ENCODE measurements at regions not wholly inside any gene's neighbourhood (a gene's known extent, or its start where the extent isn't known, plus 50 kb on each side); places are given as distances from the start of the nearest gene placed in this dataset.
"Not testable (repeated sequence)": the region's sequence is repeated elsewhere in the genome, so short reads cannot be mapped to it uniquely, and the experiment has no call there.

- Mint-ChIP-seq H3K27ac (ENCODE audit: unreplicated experiment) (no peak overlapping the region), H3K4me3 (ENCODE audit: unreplicated experiment) (no peak overlapping the region), H3K4me1 (ENCODE audit: unreplicated experiment) (no peaks in the 10 kb centered on the region), H3K27me3 (ENCODE audit: unreplicated experiment) (no peaks in the 10 kb centered on the region), H3K36me3 (ENCODE audit: unreplicated experiment) (no peaks in the 10 kb centered on the region), H3K9me3 (ENCODE audit: unreplicated experiment) (peaks cover 15% of the 10 kb centered on the region)
- DNase-seq (ENCODE audit: extremely low spot score, unreplicated experiment) = no peak
- no peak for TF ChIP-seq CTCF (IDR thresholded peaks at IDR 0.05)
These were observed 108.8 kb upstream of the KCNK1 start for GRCh38 chr1:233505130-233505529.

DNA sequence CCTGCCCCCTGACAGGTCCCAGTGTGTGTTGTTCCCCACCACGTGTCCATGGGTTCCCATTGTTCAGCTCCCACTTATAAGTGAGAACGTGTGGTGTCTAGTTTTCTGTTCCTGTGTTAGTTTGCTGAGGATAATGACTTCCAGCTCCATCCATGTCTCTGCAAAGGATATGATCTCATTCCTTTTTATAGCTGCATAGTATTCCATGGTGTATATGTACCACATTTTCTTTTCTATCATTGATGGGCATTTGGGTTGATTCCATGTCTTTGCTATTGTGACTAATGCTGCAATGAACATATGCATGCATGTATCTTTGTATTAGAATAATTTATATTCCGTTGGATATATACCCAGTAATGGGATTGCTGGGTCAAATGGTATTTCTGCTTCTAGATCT lies 108.0 kb upstream of the KCNK1 start:
- H3K4me1 Mint-ChIP-seq (ENCODE audit: unreplicated experiment); H3K4me3 Mint-ChIP-seq (ENCODE audit: unreplicated experiment); DNase-seq (ENCODE audit: extremely low spot score, unreplicated experiment); H3K27ac Mint-ChIP-seq (ENCODE audit: unreplicated experiment); H3K27me3 Mint-ChIP-seq (ENCODE audit: unreplicated experiment); H3K36me3 Mint-ChIP-seq (ENCODE audit: unreplicated experiment): not testable (repeated sequence)
- H3K9me3 Mint-ChIP-seq (ENCODE audit: unreplicated experiment) = peaks cover 15% of the 10 kb centered on the region

- DNase-seq (ENCODE audit: extremely low spot score, unreplicated experiment) = no peak
- H3K27ac Mint-ChIP-seq (ENCODE audit: unreplicated experiment) = no peak overlapping the region
- TF ChIP-seq CTCF (IDR thresholded peaks at IDR 0.05) = no peak
- no peaks in the 10 kb centered on the region for H3K4me1 Mint-ChIP-seq (ENCODE audit: unreplicated experiment)
- no peak overlapping the region for H3K4me3 Mint-ChIP-seq (ENCODE audit: unreplicated experiment)
- H3K36me3 Mint-ChIP-seq (ENCODE audit: unreplicated experiment) = no peaks in the 10 kb centered on the region
- peaks cover 20% of the 10 kb centered on the region for H3K9me3 Mint-ChIP-seq (ENCODE audit: unreplicated experiment)
- no peaks in the 10 kb centered on the region for H3K27me3 Mint-ChIP-seq (ENCODE audit: unreplicated experiment)
These were observed 104.4 kb upstream of the KCNK1 start for GRCh38 chr1:233509526-233509925.

DNA sequence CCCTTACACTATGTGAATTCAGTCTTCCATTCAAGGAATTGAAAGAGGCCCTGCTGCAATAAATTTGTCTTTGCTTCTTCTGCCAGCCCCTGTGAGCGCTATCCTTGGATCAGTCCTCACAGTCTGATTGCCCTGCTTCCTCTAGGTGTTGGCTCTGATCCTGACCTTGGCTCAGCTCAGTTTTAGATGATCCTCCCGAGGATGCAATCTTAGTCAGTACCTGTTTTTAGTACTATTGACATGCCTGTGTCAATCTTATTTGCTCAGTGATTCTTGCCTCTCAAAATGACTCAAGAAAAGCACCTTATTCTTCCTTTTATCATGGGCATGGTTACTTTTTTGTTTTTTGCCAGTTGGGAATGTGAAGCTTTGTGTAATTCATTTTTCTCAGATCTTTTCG lies 101.4 kb upstream of the KCNK1 start:
- TF ChIP-seq CTCF (IDR thresholded peaks at IDR 0.05) = no peak
- Mint-ChIP-seq H3K4me1 (ENCODE audit: unreplicated experiment) (no peaks in the 10 kb centered on the region), H3K27ac (ENCODE audit: unreplicated experiment) (no peak overlapping the region), H3K4me3 (ENCODE audit: unreplicated experiment) (no peak overlapping the region), H3K9me3 (ENCODE audit: unreplicated experiment) (peaks cover 4% of the 10 kb centered on the region), H3K27me3 (ENCODE audit: unreplicated experiment) (no peaks in the 10 kb centered on the region), H3K36me3 (ENCODE audit: unreplicated experiment) (no peaks in the 10 kb centered on the region)
- no peak for DNase-seq (ENCODE audit: extremely low spot score, unreplicated experiment)

DNA sequence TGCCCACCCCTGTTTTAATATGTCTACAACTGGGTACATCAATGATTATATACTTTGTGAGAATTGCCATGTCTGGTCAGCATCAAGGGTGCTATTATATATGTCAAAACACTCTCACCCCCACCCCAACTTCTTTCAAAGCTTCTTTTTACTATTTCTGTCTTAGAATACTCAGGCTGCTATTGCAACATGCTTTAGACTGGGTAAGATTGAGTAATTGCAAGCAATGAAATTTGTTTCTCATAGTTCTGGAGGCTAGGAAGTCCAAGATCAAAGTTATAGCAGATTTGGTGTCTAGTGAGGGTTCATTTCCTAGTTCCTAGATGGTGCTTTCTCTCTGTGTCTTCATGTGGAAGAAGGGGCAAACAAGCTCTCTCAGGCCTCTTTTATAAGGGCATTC lies 100.5 kb upstream of the KCNK1 start:
- no peak overlapping the region for H3K27ac Mint-ChIP-seq (ENCODE audit: unreplicated experiment)
- peaks cover 4% of the 10 kb centered on the region for H3K9me3 Mint-ChIP-seq (ENCODE audit: unreplicated experiment)
- no peaks in the 10 kb centered on the region for H3K4me1 Mint-ChIP-seq (ENCODE audit: unreplicated experiment)
- H3K4me3 Mint-ChIP-seq (ENCODE audit: unreplicated experiment) = no peak overlapping the region
- no peaks in the 10 kb centered on the region for H3K27me3 Mint-ChIP-seq (ENCODE audit: unreplicated experiment)
- no peak for TF ChIP-seq CTCF (IDR thresholded peaks at IDR 0.05)
- no peaks in the 10 kb centered on the region for H3K36me3 Mint-ChIP-seq (ENCODE audit: unreplicated experiment)
- DNase-seq (ENCODE audit: extremely low spot score, unreplicated experiment) = no peak

DNA sequence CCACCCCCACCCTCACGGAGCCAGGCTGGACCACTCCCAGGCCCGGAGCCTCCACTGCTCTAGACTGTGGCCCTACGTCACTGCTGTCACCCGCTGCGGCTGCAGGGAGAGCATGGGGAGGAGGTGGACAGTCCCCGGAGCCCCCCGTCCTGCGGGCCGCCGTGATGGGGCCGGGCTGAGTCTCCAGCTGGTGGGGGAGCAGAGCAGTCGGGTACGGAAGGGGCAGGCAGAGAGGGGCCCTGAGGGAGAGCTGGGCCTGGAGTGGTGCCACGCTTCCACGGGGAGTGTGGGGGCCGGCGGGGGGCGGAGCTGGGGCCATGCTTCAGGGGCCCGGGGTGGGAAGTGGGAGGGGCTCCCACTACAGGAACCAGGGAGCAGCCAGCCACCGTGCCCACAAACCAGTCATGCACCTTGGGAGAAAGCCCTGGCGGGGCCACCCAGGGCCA lies 98.9 kb upstream of the KCNK1 start:
- Mint-ChIP-seq H3K4me3 (ENCODE audit: unreplicated experiment) (no peak overlapping the region), H3K9me3 (ENCODE audit: unreplicated experiment) (peaks cover 4% of the 10 kb centered on the region), H3K36me3 (ENCODE audit: unreplicated experiment) (no peaks in the 10 kb centered on the region), H3K4me1 (ENCODE audit: unreplicated experiment) (no peaks in the 10 kb centered on the region), H3K27ac (ENCODE audit: unreplicated experiment) (no peak overlapping the region), H3K27me3 (ENCODE audit: unreplicated experiment) (no peaks in the 10 kb centered on the region)
- TF ChIP-seq CTCF (IDR thresholded peaks at IDR 0.05) = no peak
- no peak for DNase-seq (ENCODE audit: extremely low spot score, unreplicated experiment)
